HG03066 (cell line): ENCODE measurements at regions not wholly inside any gene's neighbourhood (a gene's known extent, or its start where the extent isn't known, plus 50 kb on each side); places are given as distances from the start of the nearest gene placed in this dataset.
"Not testable (repeated sequence)": the region's sequence is repeated elsewhere in the genome, so short reads cannot be mapped to it uniquely, and the experiment has no call there.

ENCODE experiments used
- ATAC-seq: cut with Tn5 transposase; IDR thresholded peaks from one replicate; pipeline ENCODE4 v1.9.1; 2021; ENCODE audit warnings: low read depth; ENCODE audit not compliant: unreplicated experiment

- ATAC-seq = no peak
Measured at GRCh38 chr2:180840641-180841040, 139.8 kb upstream of the UBE2E3 start.

GRCh38 chr2:180829836-180830235 is 150.6 kb upstream of the UBE2E3 start:
- ATAC-seq = no peak

GRCh38 chr2:180829261-180829660 is 151.1 kb upstream of the UBE2E3 start:
- ATAC-seq = no peak

GRCh38 chr2:180828756-180829155 is 151.6 kb upstream of the UBE2E3 start:
- ATAC-seq = no peak

- no peak for ATAC-seq
Measured at GRCh38 chr2:180823546-180824141, 156.8 kb upstream of the UBE2E3 start.

GRCh38 chr2:180819106-180819505 is 161.3 kb upstream of the UBE2E3 start:
- no peak for ATAC-seq

GRCh38 chr2:180818700-180819099 is 161.7 kb upstream of the UBE2E3 start:
- ATAC-seq = not testable (repeated sequence)

GRCh38 chr2:180799141-180799540 is 181.3 kb upstream of the UBE2E3 start:
- ATAC-seq = no peak

GRCh38 chr2:180790891-180791290 is 189.5 kb upstream of the UBE2E3 start:
- no peak for ATAC-seq

GRCh38 chr2:180787330-180787729 is 193.1 kb upstream of the UBE2E3 start:
- ATAC-seq = no peak

- no peak for ATAC-seq
Measured at GRCh38 chr2:180781276-180781675, 199.1 kb upstream of the UBE2E3 start.

- no peak for ATAC-seq
Measured at GRCh38 chr2:180778291-180778690, 202.1 kb upstream of the UBE2E3 start.

GRCh38 chr2:180776921-180777320 is 203.5 kb upstream of the UBE2E3 start:
- ATAC-seq = no peak

- no peak for ATAC-seq
Measured at GRCh38 chr2:180775711-180776110, 204.7 kb upstream of the UBE2E3 start.

- ATAC-seq = not testable (repeated sequence)
Measured at GRCh38 chr2:180765316-180765715, 215.1 kb upstream of the UBE2E3 start.

GRCh38 chr2:180763263-180763989 is 217.0 kb upstream of the UBE2E3 start:
- ATAC-seq = no peak

- no peak for ATAC-seq
Measured at GRCh38 chr2:180761224-180761623, 219.2 kb upstream of the UBE2E3 start.

GRCh38 chr2:180759631-180760030 is 220.8 kb upstream of the UBE2E3 start:
- no peak for ATAC-seq

- ATAC-seq = no peak
Measured at GRCh38 chr2:180753809-180754761, 226.3 kb upstream of the UBE2E3 start.

GRCh38 chr2:180751306-180751920 is 229.0 kb upstream of the UBE2E3 start:
- no peak for ATAC-seq

GRCh38 chr2:180747728-180748127 is 232.7 kb upstream of the UBE2E3 start:
- ATAC-seq = no peak
